MM.1S (cell line): ENCODE measurements at regions not wholly inside any gene's neighbourhood (a gene's known extent, or its start where the extent isn't known, plus 50 kb on each side); places are given as distances from the start of the nearest gene placed in this dataset.

Experiments
- CTCF ChIP-seq: fragments of 300-600 bp; sonication (generic); IDR thresholded peaks from 2 replicates; pipeline ENCODE4 v1.5.1; 2016; ENCODE audit warnings: antibody characterized with exemption, low read length, mixed read lengths
- EZH2phosphoT487 ChIP-seq: fragments of 300-600 bp; sonication (generic); IDR thresholded peaks from 2 replicates; pipeline ENCODE4 v1.6.1; 2018; ENCODE audit warnings: antibody characterized with exemption, low read length

DNA sequence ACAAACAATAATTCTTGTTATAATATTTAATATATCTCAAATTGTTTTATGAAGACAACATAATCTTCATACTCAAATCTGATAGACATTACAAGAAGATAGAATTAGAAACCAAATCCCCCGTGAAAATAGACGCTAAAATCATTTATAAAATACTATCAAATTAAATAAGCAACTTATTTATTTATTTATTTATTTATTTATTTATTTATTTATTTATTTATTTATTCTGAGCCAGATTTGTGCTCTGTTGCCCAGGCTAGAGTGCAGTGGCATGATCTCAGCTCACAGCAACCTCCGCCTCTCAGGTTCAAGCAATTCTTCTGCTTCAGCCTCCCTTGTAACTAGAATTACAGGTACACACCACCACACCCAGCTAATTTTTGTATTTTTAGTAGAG lies 294.9 kb upstream of the MAGEC2 start:
- TF ChIP-seq EZH2phosphoT487 (no peak), CTCF (no peak)
